H7 (cell line): ENCODE measurements at regions not wholly inside any gene's neighbourhood (a gene's known extent, or its start where the extent isn't known, plus 50 kb on each side); places are given as distances from the start of the nearest gene placed in this dataset.
"Not testable (repeated sequence)": the region's sequence is repeated elsewhere in the genome, so short reads cannot be mapped to it uniquely, and the experiment has no call there.

Experiments
- DNase-seq: peaks from one replicate; pipeline ENCODE4 v3.0.0; 2012
- H3K27me3 ChIP-seq: 2 replicates; pipeline ENCODE4 v1.6.0; 2011; ENCODE audit warnings: mild to moderate bottlenecking, low read length; ENCODE audit not compliant: control insufficient read depth, insufficient read depth
- H3K36me3 ChIP-seq: replicated peaks from 2 replicates; pipeline ENCODE4 v1.5.1; 2011; ENCODE audit warnings: low read length; ENCODE audit not compliant: control insufficient read depth, insufficient read depth
- H3K4me3 ChIP-seq: 2 replicates; pipeline ENCODE4 v1.5.1; 2011; ENCODE audit warnings: low read depth, mild to moderate bottlenecking, control low read depth, low read length, moderate library complexity; ENCODE audit not compliant: insufficient read depth

- no peaks in the 10 kb centered on the region for H3K27me3 ChIP-seq
- no peak for DNase-seq
- H3K4me3 ChIP-seq, result no peak overlapping the region
- no peaks in the 10 kb centered on the region for H3K36me3 ChIP-seq
These were observed 657.0 kb upstream of the SYT4 start for GRCh38 chr18:43934322-43934721.

- Histone ChIP-seq H3K27me3 (no peaks in the 10 kb centered on the region), H3K36me3 (no peaks in the 10 kb centered on the region), H3K4me3 (no peak overlapping the region)
- no peak for DNase-seq
These were observed 657.6 kb upstream of the SYT4 start for GRCh38 chr18:43934781-43935471.

DNA sequence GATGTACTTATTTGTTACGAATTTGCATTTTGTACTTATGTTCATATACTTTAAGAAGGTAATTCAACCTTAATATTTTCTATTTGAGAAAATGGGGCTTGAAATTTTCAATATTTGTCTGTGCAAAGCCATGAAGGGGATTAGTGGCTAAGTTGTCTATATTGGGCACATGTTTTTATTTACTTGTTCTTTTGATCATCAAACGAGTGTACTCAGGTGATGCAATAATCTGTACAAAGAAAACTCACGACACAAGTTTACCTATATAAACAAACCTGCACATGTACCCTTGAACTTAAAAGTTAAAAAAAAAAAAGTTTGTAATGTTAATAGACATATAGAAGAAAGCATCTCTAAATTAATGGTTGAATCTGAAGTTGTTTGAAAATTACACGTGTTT is 658.9 kb upstream of the SYT4 start:
- H3K4me3 ChIP-seq, result no peak overlapping the region
- H3K36me3 ChIP-seq, result no peaks in the 10 kb centered on the region
- DNase-seq, result no peak
- H3K27me3 ChIP-seq, result no peaks in the 10 kb centered on the region

GRCh38 chr18:43949291-43949690 is 672.0 kb upstream of the SYT4 start:
- no peak overlapping the region for H3K4me3 ChIP-seq
- DNase-seq, result no peak
- H3K36me3 ChIP-seq, result no peaks in the 10 kb centered on the region
- H3K27me3 ChIP-seq, result no peaks in the 10 kb centered on the region

DNA sequence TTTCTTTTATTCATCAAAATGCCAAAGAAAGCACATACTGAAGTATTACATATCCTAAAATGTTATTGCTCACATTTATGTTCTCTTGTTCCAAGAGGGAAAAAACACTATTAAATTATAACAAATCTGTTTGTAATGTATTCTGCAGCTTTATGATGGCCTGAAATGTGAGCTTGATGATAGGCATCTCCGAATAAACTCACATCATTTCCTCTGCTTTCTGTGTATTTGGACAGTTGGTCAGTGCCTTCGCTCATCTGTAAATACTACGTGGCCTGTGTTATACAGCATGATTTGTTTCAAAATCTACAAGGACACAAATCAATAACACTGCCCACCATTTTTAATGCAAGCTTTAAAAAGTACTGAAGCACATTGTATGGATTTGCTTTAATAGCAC is 672.8 kb upstream of the SYT4 start:
- H3K36me3 ChIP-seq, result no peaks in the 10 kb centered on the region
- no peak overlapping the region for H3K4me3 ChIP-seq
- H3K27me3 ChIP-seq, result no peaks in the 10 kb centered on the region
- no peak for DNase-seq

- no peak for DNase-seq
- H3K4me3 ChIP-seq, result no peak overlapping the region
- H3K27me3 ChIP-seq, result no peaks in the 10 kb centered on the region
- no peaks in the 10 kb centered on the region for H3K36me3 ChIP-seq
These were observed 675.1 kb upstream of the SYT4 start for GRCh38 chr18:43952398-43952797.

DNA sequence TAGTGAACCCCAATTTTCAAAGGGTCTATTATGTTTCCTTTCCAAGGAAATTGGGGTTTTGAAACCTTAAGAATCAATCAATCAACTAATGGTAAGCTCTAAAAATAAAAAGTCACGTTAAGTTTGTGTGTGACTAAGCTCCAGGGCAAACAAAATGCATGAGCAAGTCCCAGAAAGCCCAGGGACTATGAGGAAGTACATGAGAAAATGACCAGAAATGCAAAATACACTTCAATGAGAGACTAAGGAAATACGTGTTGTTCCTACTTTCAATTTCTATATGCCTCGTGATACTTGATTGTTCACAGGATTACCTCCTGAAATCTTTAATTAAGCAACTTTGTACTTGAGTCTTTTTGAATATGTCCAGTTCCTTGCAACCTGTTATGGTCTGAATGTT is 684.4 kb upstream of the SYT4 start:
- Histone ChIP-seq H3K36me3 (no peaks in the 10 kb centered on the region), H3K4me3 (no peak overlapping the region), H3K27me3 (no peaks in the 10 kb centered on the region)
- no peak for DNase-seq

DNA sequence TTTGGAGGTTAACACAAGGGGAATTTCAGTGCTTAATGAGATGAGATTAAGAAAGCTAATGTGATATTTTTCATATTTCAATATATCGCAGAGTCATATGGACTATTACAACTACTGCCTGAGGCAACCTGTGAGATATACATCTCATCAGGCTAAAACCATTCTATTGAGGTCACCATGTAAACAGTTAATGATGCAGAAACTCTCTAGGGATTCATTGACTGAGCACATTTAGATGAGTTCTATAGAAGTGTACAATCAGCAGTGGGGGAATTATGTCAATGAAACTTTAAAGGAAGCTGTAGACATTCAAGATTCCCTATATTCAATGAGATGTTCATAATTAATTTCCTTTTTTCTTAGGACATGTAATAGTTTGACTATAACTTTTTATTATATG is 687.4 kb upstream of the SYT4 start:
- H3K36me3 ChIP-seq, result no peaks in the 10 kb centered on the region
- H3K4me3 ChIP-seq, result no peak overlapping the region
- H3K27me3 ChIP-seq, result no peaks in the 10 kb centered on the region
- no peak for DNase-seq

GRCh38 chr18:43965691-43966090 is 688.4 kb upstream of the SYT4 start:
- Histone ChIP-seq H3K27me3 (no peaks in the 10 kb centered on the region), H3K36me3 (no peaks in the 10 kb centered on the region), H3K4me3 (no peak overlapping the region)
- no peak for DNase-seq

DNA sequence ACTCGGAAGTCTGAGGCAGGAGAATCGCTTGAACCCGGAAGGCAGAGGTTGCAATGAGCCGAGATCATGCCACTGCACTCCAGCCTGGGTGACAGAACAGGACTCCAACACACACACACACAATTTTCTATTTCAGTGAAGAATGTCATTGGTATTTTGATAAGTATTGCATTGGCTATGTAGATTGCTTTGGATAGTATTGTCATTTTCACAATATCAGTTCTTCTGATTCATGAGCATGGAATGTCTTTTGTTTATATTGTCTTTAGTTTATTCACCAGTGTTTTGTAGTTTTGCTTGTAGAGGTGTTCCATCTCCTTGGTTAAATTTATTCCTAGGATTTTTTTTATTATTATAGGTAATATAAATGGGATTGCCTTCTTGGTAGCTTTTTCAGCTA is 693.4 kb upstream of the SYT4 start:
- no peak overlapping the region for H3K4me3 ChIP-seq
- no peaks in the 10 kb centered on the region for H3K27me3 ChIP-seq
- H3K36me3 ChIP-seq, result no peaks in the 10 kb centered on the region
- no peak for DNase-seq

- H3K36me3 ChIP-seq, result no peaks in the 10 kb centered on the region
- H3K27me3 ChIP-seq, result no peaks in the 10 kb centered on the region
- no peak for DNase-seq
- no peak overlapping the region for H3K4me3 ChIP-seq
These were observed 700.9 kb upstream of the SYT4 start for GRCh38 chr18:43978174-43978573.

DNA sequence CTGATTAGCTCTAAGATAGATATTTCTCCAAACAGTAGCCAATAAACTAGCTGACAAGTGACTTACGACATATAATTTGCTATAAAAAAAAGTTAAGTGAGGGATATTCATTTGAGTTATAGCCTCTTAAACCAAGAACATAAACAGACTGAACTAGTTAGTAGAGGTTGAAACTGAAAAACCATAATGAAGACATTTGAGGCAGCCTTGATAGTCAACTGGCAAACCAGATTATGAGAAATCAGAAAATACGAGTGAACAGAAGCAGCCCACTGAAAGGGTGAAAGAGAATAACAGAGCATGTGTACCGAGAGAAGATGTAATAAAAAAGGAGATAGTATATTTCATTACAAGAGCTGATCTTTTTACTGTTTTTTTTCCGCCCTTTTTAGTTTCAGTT is 698.1 kb upstream of the SETBP1 start:
- Histone ChIP-seq H3K27me3 (no peaks in the 10 kb centered on the region), H3K4me3 (no peak overlapping the region), H3K36me3 (no peaks in the 10 kb centered on the region)
- DNase-seq, result no peak

DNA sequence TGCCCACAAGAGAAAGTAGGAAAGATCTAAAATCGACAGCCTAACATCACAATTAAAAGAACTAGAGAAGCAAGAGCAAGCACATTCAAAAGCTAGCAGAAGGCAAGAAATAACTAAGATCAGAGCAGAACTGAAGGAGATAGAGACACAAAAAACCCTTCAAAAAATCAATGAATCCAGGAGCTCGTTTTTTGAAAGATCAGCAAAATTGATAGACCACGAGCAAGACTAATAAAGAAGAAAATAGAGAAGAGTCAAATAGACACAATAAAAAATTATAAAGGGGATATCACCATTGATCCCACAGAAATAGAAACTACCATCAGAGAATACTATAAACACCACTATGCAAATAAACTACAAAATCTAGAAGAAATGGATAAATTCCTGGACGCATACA is 693.6 kb upstream of the SETBP1 start:
- H3K27me3 ChIP-seq, DNase-seq, H3K36me3 ChIP-seq, H3K4me3 ChIP-seq: not testable (repeated sequence)

DNA sequence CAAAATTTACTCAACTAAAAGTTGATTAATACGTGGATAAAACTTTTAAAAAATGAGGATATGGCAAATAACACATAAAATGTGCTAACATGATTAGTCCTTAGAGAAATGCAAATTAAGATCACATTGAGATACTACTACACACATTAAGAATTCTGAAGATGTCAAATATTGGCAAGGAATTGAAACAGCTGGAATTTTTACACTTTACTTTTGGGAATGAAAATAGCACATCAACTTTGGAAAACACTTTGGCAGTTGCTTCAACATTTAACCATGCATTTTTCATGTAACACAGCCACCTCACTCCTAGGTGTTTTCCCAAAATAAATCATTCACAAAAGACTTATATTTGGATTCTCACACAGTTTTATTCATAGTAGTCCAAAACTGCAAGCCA is 687.9 kb upstream of the SETBP1 start:
- H3K4me3 ChIP-seq, result no peak overlapping the region
- no peak for DNase-seq
- H3K27me3 ChIP-seq, result no peaks in the 10 kb centered on the region
- H3K36me3 ChIP-seq, result no peaks in the 10 kb centered on the region

GRCh38 chr18:43994381-43994780 is 686.3 kb upstream of the SETBP1 start:
- no peak overlapping the region for H3K4me3 ChIP-seq
- H3K36me3 ChIP-seq, result no peaks in the 10 kb centered on the region
- H3K27me3 ChIP-seq, result no peaks in the 10 kb centered on the region
- no peak for DNase-seq

- no peak for DNase-seq
- no peaks in the 10 kb centered on the region for H3K27me3 ChIP-seq
- no peaks in the 10 kb centered on the region for H3K36me3 ChIP-seq
- H3K4me3 ChIP-seq, result no peak overlapping the region
These were observed 666.8 kb upstream of the SETBP1 start for GRCh38 chr18:44013871-44014270.
